ENCODE measurements at regions not wholly inside any gene's neighbourhood (a gene's known extent, or its start where the extent isn't known, plus 50 kb on each side); places are given as distances from the start of the nearest gene placed in this dataset.
"Not testable (repeated sequence)": the region's sequence is repeated elsewhere in the genome, so short reads cannot be mapped to it uniquely, and the experiment has no call there.

- no peak for DNase-seq (ENCODE audit: low read depth)
- no peak overlapping the region for H3K4me3 ChIP-seq (ENCODE audit: control insufficient read depth, low read depth, low read length)
- TF ChIP-seq CTCF (conservative IDR thresholded peaks at IDR 0.05; ENCODE audit: control insufficient read depth, insufficient read depth, low read depth, low read length) = no peak
These were observed 1660.3 kb upstream of the LRRTM3 start for GRCh38 chr10:65265451-65265954.

- H3K4me3 ChIP-seq (ENCODE audit: control insufficient read depth, low read depth, low read length); DNase-seq (ENCODE audit: low read depth): not testable (repeated sequence)
These were observed 1656.3 kb upstream of the LRRTM3 start for GRCh38 chr10:65269551-65269950.

- TF ChIP-seq CTCF (conservative IDR thresholded peaks at IDR 0.05; ENCODE audit: control insufficient read depth, insufficient read depth, low read depth, low read length) = no peak
- no peak for DNase-seq (ENCODE audit: low read depth)
- H3K4me3 ChIP-seq (ENCODE audit: control insufficient read depth, low read depth, low read length) = no peak overlapping the region
These were observed 1654.9 kb upstream of the LRRTM3 start for GRCh38 chr10:65270969-65271368.

GRCh38 chr10:65273115-65273514 is 1652.7 kb upstream of the LRRTM3 start:
- no peak overlapping the region for H3K4me3 ChIP-seq (ENCODE audit: control insufficient read depth, low read depth, low read length)
- no peak for TF ChIP-seq CTCF (conservative IDR thresholded peaks at IDR 0.05; ENCODE audit: control insufficient read depth, insufficient read depth, low read depth, low read length)
- no peak for DNase-seq (ENCODE audit: low read depth)

- TF ChIP-seq CTCF (conservative IDR thresholded peaks at IDR 0.05; ENCODE audit: control insufficient read depth, insufficient read depth, low read depth, low read length) = no peak
- no peak overlapping the region for H3K4me3 ChIP-seq (ENCODE audit: control insufficient read depth, low read depth, low read length)
- DNase-seq (ENCODE audit: low read depth) = no peak
These were observed 1650.5 kb upstream of the LRRTM3 start for GRCh38 chr10:65275296-65275695.

- H3K4me3 ChIP-seq (ENCODE audit: control insufficient read depth, low read depth, low read length) = no peak overlapping the region
- no peak for DNase-seq (ENCODE audit: low read depth)
- no peak for TF ChIP-seq CTCF (conservative IDR thresholded peaks at IDR 0.05; ENCODE audit: control insufficient read depth, insufficient read depth, low read depth, low read length)
These were observed 1641.3 kb upstream of the LRRTM3 start for GRCh38 chr10:65284495-65285041.

- not testable (repeated sequence) for H3K4me3 ChIP-seq (ENCODE audit: control insufficient read depth, low read depth, low read length); DNase-seq (ENCODE audit: low read depth)
These were observed 1640.1 kb upstream of the LRRTM3 start for GRCh38 chr10:65285726-65286125.

GRCh38 chr10:65291286-65291685 is 1634.5 kb upstream of the LRRTM3 start:
- H3K4me3 ChIP-seq (ENCODE audit: control insufficient read depth, low read depth, low read length) = no peak overlapping the region
- TF ChIP-seq CTCF (conservative IDR thresholded peaks at IDR 0.05; ENCODE audit: control insufficient read depth, insufficient read depth, low read depth, low read length) = no peak
- DNase-seq (ENCODE audit: low read depth) = no peak

Measured in fibroblast of mammary gland (primary cell).